Fibroblast of the aortic adventitia (primary cell): ENCODE measurements at regions not wholly inside any gene's neighbourhood (a gene's known extent, or its start where the extent isn't known, plus 50 kb on each side); places are given as distances from the start of the nearest gene placed in this dataset.

Experiments
- DNase-seq: peaks from one replicate; pipeline ENCODE4 v3.0.0-alpha.2; 2010; ENCODE audit warnings: low read depth
- H3K4me3 ChIP-seq: 2 replicates; pipeline ENCODE4 v1.5.1; 2011; ENCODE audit warnings: low read depth, mild to moderate bottlenecking, control low read depth, low read length, moderate library complexity
- CTCF ChIP-seq: IDR thresholded peaks from 2 replicates; pipeline ENCODE4 v1.5.1; 2011; ENCODE audit warnings: mild to moderate bottlenecking, low read length, control low read depth, inconsistent platforms; ENCODE audit not compliant: insufficient read depth

GRCh38 chr4:30537456-30537855 is 182.7 kb upstream of the PCDH7 start:
- TF ChIP-seq CTCF, result no peak
- peak; percentile 89 for DNase-seq
- H3K4me3 ChIP-seq, result no peak overlapping the region

GRCh38 chr4:30538794-30539193 is 181.4 kb upstream of the PCDH7 start:
- DNase-seq, result no peak
- no peak for TF ChIP-seq CTCF
- no peak overlapping the region for H3K4me3 ChIP-seq

GRCh38 chr4:30543057-30543456 is 177.1 kb upstream of the PCDH7 start:
- TF ChIP-seq CTCF, result no peak
- H3K4me3 ChIP-seq, result no peak overlapping the region
- DNase-seq, result no peak

- no peak overlapping the region for H3K4me3 ChIP-seq
- TF ChIP-seq CTCF, result no peak
- no peak for DNase-seq
Measured at GRCh38 chr4:30553151-30553550, 167.0 kb upstream of the PCDH7 start.

GRCh38 chr4:30553706-30554105 is 166.5 kb upstream of the PCDH7 start:
- H3K4me3 ChIP-seq, result no peak overlapping the region
- no peak for TF ChIP-seq CTCF
- DNase-seq, result peak; percentile 7

- no peak overlapping the region for H3K4me3 ChIP-seq
- no peak for TF ChIP-seq CTCF
Measured at GRCh38 chr4:30555775-30556174, 164.4 kb upstream of the PCDH7 start.

GRCh38 chr4:30559481-30559880 is 160.7 kb upstream of the PCDH7 start:
- no peak for TF ChIP-seq CTCF
- DNase-seq, result no peak

More at GRCh38 chr4:30555775-30556174, 164.4 kb upstream of the PCDH7 start:
- no peak for DNase-seq

More at GRCh38 chr4:30559481-30559880, 160.7 kb upstream of the PCDH7 start:
- H3K4me3 ChIP-seq, result no peak overlapping the region
